Coronary artery (tissue), 2 donors: ENCODE measurements at regions not wholly inside any gene's neighbourhood (a gene's known extent, or its start where the extent isn't known, plus 50 kb on each side); places are given as distances from the start of the nearest gene placed in this dataset.

Experiments
- DNase-seq: peaks from one replicate; pipeline ENCODE4 v3.0.0-alpha.2; 2017; ENCODE audit warnings: low spot score
- H3K27ac ChIP-seq, 2 donors: fragments of 200-600 bp; sonication (generic); one replicate each; pipeline ENCODE4 v1.5.1; 2016 to 2019
- H3K4me3 ChIP-seq: fragments of 200-600 bp; sonication (generic); 2 replicates; pipeline ENCODE4 v1.5.1; 2016; ENCODE audit warnings: mild to moderate bottlenecking, moderate library complexity
- CTCF ChIP-seq: fragments of 200-600 bp; sonication (generic); IDR thresholded peaks from one replicate; pipeline ENCODE4 v1.5.1; 2019; ENCODE audit warnings: antibody characterized with exemption

GRCh38 chr15:39183164-39183881 lies 397.6 kb upstream of the THBS1 start:
- no peak for TF ChIP-seq CTCF
- no peak for DNase-seq
- Histone ChIP-seq H3K4me3 (no peak overlapping the region), H3K27ac (no peak overlapping the region)

DNA sequence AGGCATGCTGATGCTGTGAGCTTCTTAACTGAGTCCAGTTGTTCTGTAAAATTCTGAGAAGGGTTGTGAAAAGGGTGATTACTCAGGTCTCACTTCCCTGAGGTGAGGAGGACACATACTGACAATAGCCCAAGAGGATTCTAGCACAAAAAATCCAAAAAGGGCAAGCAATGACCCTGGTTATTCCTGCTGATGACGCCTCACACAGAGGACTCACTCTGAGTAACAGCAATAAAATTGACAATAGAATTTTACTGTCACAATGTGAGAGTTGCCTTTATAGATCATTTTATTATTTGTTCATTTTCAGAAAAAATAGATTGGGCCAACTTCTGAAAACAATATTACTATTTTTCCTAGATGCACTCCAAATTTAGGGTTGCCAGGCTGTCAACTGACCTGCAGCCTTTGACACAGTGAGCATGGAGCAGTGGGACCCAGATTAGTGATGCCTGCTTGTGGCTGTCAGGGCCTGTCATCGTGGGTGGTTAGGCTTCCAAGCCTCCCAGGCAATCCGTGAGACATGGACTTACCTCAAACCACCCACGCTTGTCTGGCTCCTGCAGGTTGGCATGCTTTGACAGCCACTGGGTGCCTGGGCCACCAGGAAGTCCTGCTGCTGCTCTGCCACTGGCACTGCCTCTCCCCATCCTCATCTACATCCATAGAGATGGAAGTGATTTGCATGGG lies 396.0 kb upstream of the THBS1 start:
- no peak overlapping the region for H3K27ac ChIP-seq
- no peak overlapping the region for H3K4me3 ChIP-seq
- TF ChIP-seq CTCF: no peak
- DNase-seq: no peak

GRCh38 chr15:39188314-39188713 lies 392.6 kb upstream of the THBS1 start:
- Histone ChIP-seq H3K27ac (no peak overlapping the region), H3K4me3 (no peak overlapping the region)
- DNase-seq: no peak
- no peak for TF ChIP-seq CTCF

- DNase-seq: no peak
- no peak for TF ChIP-seq CTCF
- no peak overlapping the region for H3K4me3 ChIP-seq
- H3K27ac ChIP-seq: no peak overlapping the region
Observed at GRCh38 chr15:39188930-39189329, 391.9 kb upstream of the THBS1 start.

GRCh38 chr15:39191871-39192291 lies 389.0 kb upstream of the THBS1 start:
- TF ChIP-seq CTCF: no peak
- Histone ChIP-seq H3K27ac (no peak overlapping the region), H3K4me3 (no peak overlapping the region)
- DNase-seq: no peak

- Histone ChIP-seq H3K4me3 (no peak overlapping the region), H3K27ac (no peak overlapping the region)
- DNase-seq: no peak
- no peak for TF ChIP-seq CTCF
Observed at GRCh38 chr15:39192351-39192750, 388.5 kb upstream of the THBS1 start.
